Esophagus muscularis mucosa (tissue), 4 donors: ENCODE measurements at regions not wholly inside any gene's neighbourhood (a gene's known extent, or its start where the extent isn't known, plus 50 kb on each side); places are given as distances from the start of the nearest gene placed in this dataset.
A peak's percentile ranks its signal among the peaks of the same experiment; 100 is the strongest.

Experiments
- DNase-seq: peaks from one replicate; pipeline ENCODE4 v3.0.0-alpha.2; 2017; ENCODE audit errors: extremely low spot score
- H3K27ac ChIP-seq, 4 donors: fragments of 200-600 bp; sonication (generic); replicated peaks in 1 of 4; 1 replicate in 3 of 4; 2 replicates in 1 of 4; pipeline ENCODE4 v1.5.1; 2016 to 2019; ENCODE audit warnings: mild to moderate bottlenecking in 1 of 4
- H3K27me3 ChIP-seq, 4 donors: fragments of 200-600 bp; sonication (generic); one replicate each; pipeline versions ENCODE4 v1.5.1 to v1.6.0; 2016 to 2019
- H3K36me3 ChIP-seq, 4 donors: fragments of 200-600 bp; sonication (generic); one replicate each; pipeline ENCODE4 v1.5.1; 2016 to 2019
- H3K4me1 ChIP-seq, 4 donors: fragments of 200-600 bp; sonication (generic); one replicate each; pipeline ENCODE4 v1.5.1; 2016 to 2019
- H3K4me3 ChIP-seq, 4 donors: fragments of 200-600 bp; sonication (generic); 1 replicate in 2 of 4; 2 replicates in 2 of 4; pipeline ENCODE4 v1.5.1; 2016 to 2019; ENCODE audit warnings: mild to moderate bottlenecking in 4 of 4, moderate library complexity in 1 of 4
- H3K9me3 ChIP-seq, 4 donors: fragments of 200-600 bp; sonication (generic); 1 replicate in 3 of 4; 2 replicates in 1 of 4; pipeline ENCODE4 v1.5.1; 2016 to 2019
- CTCF ChIP-seq, 3 experiments: fragments of 200-600 bp in 2 of 3; fragments of 450-650 bp in 1 of 3; sonication (generic) in 2 of 3; IDR thresholded peaks; one replicate each; pipeline ENCODE4 v1.5.1; 2017 to 2019; ENCODE audit warnings: antibody characterized with exemption in 3 of 3, mild to moderate bottlenecking in 2 of 3, moderate library complexity in 1 of 3
- EP300 ChIP-seq: sonication (generic); formaldehyde crosslinking; IDR thresholded peaks from one replicate; pipeline ENCODE4 v1.6.1; 2017; ENCODE audit warnings: antibody characterized with exemption
- POLR2A ChIP-seq: fragments of 450-650 bp; IDR thresholded peaks from one replicate; pipeline ENCODE4 v1.6.1; 2017; ENCODE audit warnings: antibody characterized with exemption, moderate library complexity, mild to moderate bottlenecking, low read depth
- POLR2AphosphoS5 ChIP-seq, 2 donors: sonication (generic); formaldehyde crosslinking; IDR thresholded peaks; one replicate each; pipeline ENCODE4 v1.6.1; 2017; ENCODE audit warnings: antibody characterized with exemption in 2 of 2
- WGBS: methylation state at CpG from one replicate; pipeline ENCODE4 v1.1.5; 2018; 5-methylcytosine and 5-hydroxymethylcytosine counted together
- intact Hi-C: fragments of 100-400 bp; cut with DNase I; formaldehyde crosslinking; loops from one replicate; pipeline ENCODE4 v1.15.1; 2023

GRCh38 chr4:38442073-38442788, 221.8 kb upstream of the KLF3 start:
- 83% methylated on average over 5 of the region's 5 CpGs for WGBS
- H3K27ac ChIP-seq = no peak overlapping the region
- peaks cover 0 to 11% (median 8%) of the 10 kb centered on the region in 4 donors for H3K9me3 ChIP-seq
- intact Hi-C loops = no loop called here
- TF ChIP-seq CTCF (IDR thresholded peaks at IDR 0.05) (no peak), POLR2AphosphoS5 (IDR thresholded peaks at IDR 0.05) (no peak), EP300 (no peak), POLR2A (no peak)
- DNase-seq = peak; percentile 17
- no peaks in the 10 kb centered on the region for H3K36me3 ChIP-seq
- H3K4me3 ChIP-seq = no peak overlapping the region
- no peaks in the 10 kb centered on the region for H3K4me1 ChIP-seq
- H3K27me3 ChIP-seq = no peaks in the 10 kb centered on the region

- WGBS = 93% methylated on average over 6 of the region's 7 CpGs
- H3K4me3 ChIP-seq = no peak overlapping the region
- no peaks in the 10 kb centered on the region for H3K4me1 ChIP-seq
- no peaks in the 10 kb centered on the region for H3K27me3 ChIP-seq
- TF ChIP-seq EP300 (no peak), POLR2A (no peak), CTCF (IDR thresholded peaks at IDR 0.05) (no peak), POLR2AphosphoS5 (IDR thresholded peaks at IDR 0.05) (no peak)
- DNase-seq = peak; percentile 62
- intact Hi-C loops = no loop called here
- no peaks in the 10 kb centered on the region for H3K9me3 ChIP-seq
- H3K27ac ChIP-seq = no peak overlapping the region
- H3K36me3 ChIP-seq = no peaks in the 10 kb centered on the region
Observed at GRCh38 chr4:38449506-38450174, 214.4 kb upstream of the KLF3 start.

GRCh38 chr4:38452009-38452408, 212.0 kb upstream of the KLF3 start:
- DNase-seq = no peak
- no peaks in the 10 kb centered on the region for H3K27me3 ChIP-seq
- no peaks in the 10 kb centered on the region for H3K9me3 ChIP-seq
- H3K4me1 ChIP-seq = no peaks in the 10 kb centered on the region
- no peak overlapping the region for H3K4me3 ChIP-seq
- no peak overlapping the region for H3K27ac ChIP-seq
- intact Hi-C loops = no loop called here
- no peak for TF ChIP-seq EP300
- TF ChIP-seq POLR2AphosphoS5 (IDR thresholded peaks at IDR 0.05) = no peak
- TF ChIP-seq POLR2A = no peak
- TF ChIP-seq CTCF (IDR thresholded peaks at IDR 0.05) = no peak
- no peaks in the 10 kb centered on the region for H3K36me3 ChIP-seq

- H3K4me1 ChIP-seq = no peaks in the 10 kb centered on the region
- no peaks in the 10 kb centered on the region for H3K36me3 ChIP-seq
- H3K27ac ChIP-seq = no peak overlapping the region
- H3K27me3 ChIP-seq = no peaks in the 10 kb centered on the region
- H3K9me3 ChIP-seq = no peaks in the 10 kb centered on the region
- H3K4me3 ChIP-seq = no peak overlapping the region
- 74% methylated on average over 3 of the region's 3 CpGs for WGBS
- no peak for TF ChIP-seq EP300
- no peak for TF ChIP-seq POLR2AphosphoS5 (IDR thresholded peaks at IDR 0.05)
- no peak for TF ChIP-seq CTCF (IDR thresholded peaks at IDR 0.05)
- peak; percentile 70 for DNase-seq
- intact Hi-C loops = no loop called here
Observed at GRCh38 chr4:38452542-38452941, 211.5 kb upstream of the KLF3 start.
